ENCODE measurements at regions not wholly inside any gene's neighbourhood (a gene's known extent, or its start where the extent isn't known, plus 50 kb on each side); places are given as distances from the start of the nearest gene placed in this dataset.
"Not testable (repeated sequence)": the region's sequence is repeated elsewhere in the genome, so short reads cannot be mapped to it uniquely, and the experiment has no call there.

GRCh38 chr3:153927107-153927506, 194.1 kb upstream of the ARHGEF26 start:
- 100% methylated on average over 1 of the region's 5 CpGs for WGBS (ENCODE audit: insufficient coverage)
- peaks cover 2 to 3% (median 2%) of the 10 kb centered on the region in 3 donors for H3K27me3 Mint-ChIP-seq (ENCODE audit: low read depth in 3 of 3)
- H3K9ac ChIP-seq (ENCODE audit: insufficient read depth, low read length, poor library complexity, severe bottlenecking), result no peak overlapping the region

GRCh38 chr3:153928851-153929250, 192.3 kb upstream of the ARHGEF26 start:
- H3K36me3 Mint-ChIP-seq, result no peaks in the 10 kb centered on the region
- H3K27ac ChIP-seq (ENCODE audit: low read depth in 1 of 2, low read length in 2 of 2), result no peak overlapping the region
- no peak for DNase-seq

More at GRCh38 chr3:153927107-153927506, 194.1 kb upstream of the ARHGEF26 start:
- no peak overlapping the region for H2AFZ ChIP-seq (ENCODE audit: insufficient read depth, low read depth, low read length, poor library complexity, severe bottlenecking)
- no peaks in the 10 kb centered on the region for H3K36me3 ChIP-seq (replicated peaks in 1 of 2; ENCODE audit: control insufficient read depth in 1 of 2, insufficient read depth in 2 of 2, low read length in 2 of 2)
- no peaks in the 10 kb centered on the region for H3K9me3 ChIP-seq (replicated peaks in 1 of 2; ENCODE audit: control insufficient read depth in 1 of 2, insufficient read depth in 1 of 2, low read length in 2 of 2)
- no peaks in the 10 kb centered on the region for H3K4me1 ChIP-seq (ENCODE audit: control insufficient read depth in 1 of 2, insufficient read depth in 2 of 2, low read length in 2 of 2)
- no peak overlapping the region for H3K27ac ChIP-seq (ENCODE audit: low read depth in 1 of 2, low read length in 2 of 2)
- H4K20me1 ChIP-seq (ENCODE audit: insufficient read depth, low read length), result no peaks in the 10 kb centered on the region
- no peaks in the 10 kb centered on the region for H3K27me3 ChIP-seq (ENCODE audit: control insufficient read depth in 2 of 2, insufficient read depth in 2 of 2, low read length in 2 of 2)
- peaks cover 0 to 5% (median 0%) of the 10 kb centered on the region in 7 donors for H3K9me3 Mint-ChIP-seq
- no peak overlapping the region for H3K4me3 Mint-ChIP-seq
- H3K4me2 ChIP-seq (replicated peaks; ENCODE audit: extremely low read depth, low read length, poor library complexity, severe bottlenecking), result no peak overlapping the region
- DNase-seq, result no peak
- H3K79me2 ChIP-seq (ENCODE audit: insufficient read depth, low read length), result no peaks in the 10 kb centered on the region
- no peak for TF ChIP-seq CTCF (IDR thresholded peaks at IDR 0.05)
- no peak overlapping the region for H3K4me3 ChIP-seq (replicated peaks in 1 of 3; ENCODE audit: low read depth in 2 of 3, low read length in 3 of 3)
- H3K36me3 Mint-ChIP-seq, result no peaks in the 10 kb centered on the region
- H3K27ac Mint-ChIP-seq, result no peak overlapping the region
- H3K4me1 Mint-ChIP-seq, result no peaks in the 10 kb centered on the region
- intact Hi-C loops (cut with micrococcal nuclease), result no loop called here

DNA sequence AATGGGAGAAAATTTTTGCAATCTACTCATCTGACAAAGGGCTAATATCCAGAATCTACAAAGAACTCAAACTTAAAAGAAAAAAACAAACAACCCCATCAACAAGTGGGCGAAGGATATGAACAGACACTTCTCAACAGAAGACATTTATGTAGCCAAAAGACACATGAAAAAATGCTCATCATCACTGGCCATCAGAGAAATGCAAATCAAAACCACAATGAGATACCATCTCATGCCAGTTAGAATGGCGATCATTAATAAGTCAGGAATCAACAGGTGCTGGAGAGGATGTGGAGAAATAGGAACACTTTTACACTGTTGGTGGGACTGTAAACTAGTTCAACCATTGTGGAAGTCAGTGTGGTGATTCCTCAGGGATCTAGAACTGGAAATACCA, 187.7 kb upstream of the ARHGEF26 start:
- H3K79me2 ChIP-seq (ENCODE audit: insufficient read depth, low read length); H3K36me3 Mint-ChIP-seq; H4K20me1 ChIP-seq (ENCODE audit: insufficient read depth, low read length); H2AFZ ChIP-seq (ENCODE audit: insufficient read depth, low read depth, low read length, poor library complexity, severe bottlenecking); H3K4me3 ChIP-seq (replicated peaks in 1 of 3; ENCODE audit: low read depth in 2 of 3, low read length in 3 of 3); H3K9me3 Mint-ChIP-seq; H3K27ac Mint-ChIP-seq; intact Hi-C loops (cut with micrococcal nuclease); H3K9me3 ChIP-seq (replicated peaks in 1 of 2; ENCODE audit: control insufficient read depth in 1 of 2, insufficient read depth in 1 of 2, low read length in 2 of 2); H3K4me3 Mint-ChIP-seq; H3K4me1 Mint-ChIP-seq; H3K27ac ChIP-seq (ENCODE audit: low read depth in 1 of 2, low read length in 2 of 2); H3K4me2 ChIP-seq (replicated peaks; ENCODE audit: extremely low read depth, low read length, poor library complexity, severe bottlenecking); H3K27me3 ChIP-seq (ENCODE audit: control insufficient read depth in 2 of 2, insufficient read depth in 2 of 2, low read length in 2 of 2); H3K9ac ChIP-seq (ENCODE audit: insufficient read depth, low read length, poor library complexity, severe bottlenecking); H3K36me3 ChIP-seq (replicated peaks in 1 of 2; ENCODE audit: control insufficient read depth in 1 of 2, insufficient read depth in 2 of 2, low read length in 2 of 2); DNase-seq; H3K4me1 ChIP-seq (ENCODE audit: control insufficient read depth in 1 of 2, insufficient read depth in 2 of 2, low read length in 2 of 2); H3K27me3 Mint-ChIP-seq (ENCODE audit: low read depth in 3 of 3): not testable (repeated sequence)
- 100% methylated on average over 1 of the region's 2 CpGs for WGBS (ENCODE audit: insufficient coverage)

More at GRCh38 chr3:153928851-153929250, 192.3 kb upstream of the ARHGEF26 start:
- no peak for TF ChIP-seq CTCF (IDR thresholded peaks at IDR 0.05)
- Mint-ChIP-seq H3K27ac (no peak overlapping the region), H3K27me3 (ENCODE audit: low read depth in 3 of 3) (peaks cover 2 to 3% (median 2%) of the 10 kb centered on the region in 3 donors), H3K4me1 (no peaks in the 10 kb centered on the region), H3K4me3 (no peak overlapping the region), H3K9me3 (peaks cover 0 to 6% (median under 1%) of the 10 kb centered on the region in 7 donors)
- Histone ChIP-seq H3K79me2 (ENCODE audit: insufficient read depth, low read length) (no peaks in the 10 kb centered on the region), H2AFZ (ENCODE audit: insufficient read depth, low read depth, low read length, poor library complexity, severe bottlenecking) (no peak overlapping the region), H3K27me3 (ENCODE audit: control insufficient read depth in 2 of 2, insufficient read depth in 2 of 2, low read length in 2 of 2) (no peaks in the 10 kb centered on the region), H3K4me3 (replicated peaks in 1 of 3; ENCODE audit: low read depth in 2 of 3, low read length in 3 of 3) (no peak overlapping the region), H3K4me2 (replicated peaks; ENCODE audit: extremely low read depth, low read length, poor library complexity, severe bottlenecking) (no peak overlapping the region), H4K20me1 (ENCODE audit: insufficient read depth, low read length) (no peaks in the 10 kb centered on the region), H3K36me3 (replicated peaks in 1 of 2; ENCODE audit: control insufficient read depth in 1 of 2, insufficient read depth in 2 of 2, low read length in 2 of 2) (no peaks in the 10 kb centered on the region), H3K9me3 (replicated peaks in 1 of 2; ENCODE audit: control insufficient read depth in 1 of 2, insufficient read depth in 1 of 2, low read length in 2 of 2) (no peaks in the 10 kb centered on the region), H3K4me1 (ENCODE audit: control insufficient read depth in 1 of 2, insufficient read depth in 2 of 2, low read length in 2 of 2) (no peaks in the 10 kb centered on the region), H3K9ac (ENCODE audit: insufficient read depth, low read length, poor library complexity, severe bottlenecking) (no peak overlapping the region)
- intact Hi-C loops (cut with micrococcal nuclease), result no loop called here

All from CD14-positive monocyte (primary cell).